Fibroblast of skin of abdomen (primary cell): ENCODE measurements at regions not wholly inside any gene's neighbourhood (a gene's known extent, or its start where the extent isn't known, plus 50 kb on each side); places are given as distances from the start of the nearest gene placed in this dataset.
A peak's percentile ranks its signal among the peaks of the same experiment; 100 is the strongest.
"Not testable (repeated sequence)": the region's sequence is repeated elsewhere in the genome, so short reads cannot be mapped to it uniquely, and the experiment has no call there.

ENCODE experiments used
- DNase-seq: peaks from one replicate; pipeline ENCODE4 v3.0.0-alpha.2; 2013

- DNase-seq, result no peak
Observed at GRCh38 chr15:62218841-62219240, 53.8 kb upstream of the C2CD4B start.

- no peak for DNase-seq
Observed at GRCh38 chr15:62219799-62220198, 54.7 kb upstream of the C2CD4B start.

- no peak for DNase-seq
Observed at GRCh38 chr15:62223020-62223419, 57.9 kb upstream of the C2CD4B start.

- no peak for DNase-seq
Observed at GRCh38 chr15:62228604-62229003, 63.5 kb upstream of the C2CD4B start.

GRCh38 chr15:62231856-62232255 lies 66.8 kb upstream of the C2CD4B start:
- no peak for DNase-seq

- no peak for DNase-seq
Observed at GRCh38 chr15:62240121-62241096, 75.3 kb upstream of the C2CD4B start.

- DNase-seq, result peak; percentile 3
Observed at GRCh38 chr15:62241135-62241770, 76.2 kb upstream of the C2CD4B start.

- no peak for DNase-seq
Observed at GRCh38 chr15:62242999-62243398, 77.9 kb upstream of the C2CD4B start.

GRCh38 chr15:62244762-62245161 lies 79.7 kb upstream of the C2CD4B start:
- no peak for DNase-seq

GRCh38 chr15:62248277-62248984 lies 83.3 kb upstream of the C2CD4B start:
- DNase-seq, result no peak

- no peak for DNase-seq
Observed at GRCh38 chr15:62249501-62249900, 84.4 kb upstream of the C2CD4B start.

- no peak for DNase-seq
Observed at GRCh38 chr15:62250186-62250585, 85.1 kb upstream of the C2CD4B start.

- DNase-seq, result no peak
Observed at GRCh38 chr15:62250978-62251377, 85.9 kb upstream of the C2CD4B start.

GRCh38 chr15:62253294-62253693 lies 88.2 kb upstream of the C2CD4B start:
- DNase-seq, result no peak

GRCh38 chr15:62254137-62254934 lies 89.3 kb upstream of the C2CD4B start:
- DNase-seq, result peak; percentile 57

- not testable (repeated sequence) for DNase-seq
Observed at GRCh38 chr15:62256430-62256829, 91.3 kb upstream of the C2CD4B start.

- no peak for DNase-seq
Observed at GRCh38 chr15:62257996-62258521, 93.0 kb upstream of the C2CD4B start.

GRCh38 chr15:62262305-62262941 lies 97.3 kb upstream of the C2CD4B start:
- no peak for DNase-seq

GRCh38 chr15:62264196-62264595 lies 99.1 kb upstream of the C2CD4B start:
- DNase-seq, result no peak

GRCh38 chr15:62269504-62269903 lies 104.4 kb upstream of the C2CD4B start:
- DNase-seq, result no peak

GRCh38 chr15:62270216-62270921 lies 105.3 kb upstream of the C2CD4B start:
- no peak for DNase-seq
